PC-3 (cell line): ENCODE measurements at regions not wholly inside any gene's neighbourhood (a gene's known extent, or its start where the extent isn't known, plus 50 kb on each side); places are given as distances from the start of the nearest gene placed in this dataset.
"Not testable (repeated sequence)": the region's sequence is repeated elsewhere in the genome, so short reads cannot be mapped to it uniquely, and the experiment has no call there.

Experiments used
- CTCF ChIP-seq: fragments of 300-600 bp; sonication (generic); conservative IDR thresholded peaks from 2 replicates; pipeline ENCODE4 v1.5.1; 2017; ENCODE audit warnings: antibody characterized with exemption, low read depth, mild to moderate bottlenecking, low read length
- EZH2phosphoT487 ChIP-seq: fragments of 300-600 bp; sonication (generic); IDR thresholded peaks from 2 replicates; pipeline ENCODE4 v1.6.1; 2018; ENCODE audit warnings: mild to moderate bottlenecking, antibody characterized with exemption, low read length, borderline replicate concordance

- not testable (repeated sequence) for TF ChIP-seq CTCF, EZH2phosphoT487
These were observed 452.0 kb downstream of the MIAT start for GRCh38 chr22:27109406-27109805.
